ENCODE measurements at regions not wholly inside any gene's neighbourhood (a gene's known extent, or its start where the extent isn't known, plus 50 kb on each side); places are given as distances from the start of the nearest gene placed in this dataset.

DNA sequence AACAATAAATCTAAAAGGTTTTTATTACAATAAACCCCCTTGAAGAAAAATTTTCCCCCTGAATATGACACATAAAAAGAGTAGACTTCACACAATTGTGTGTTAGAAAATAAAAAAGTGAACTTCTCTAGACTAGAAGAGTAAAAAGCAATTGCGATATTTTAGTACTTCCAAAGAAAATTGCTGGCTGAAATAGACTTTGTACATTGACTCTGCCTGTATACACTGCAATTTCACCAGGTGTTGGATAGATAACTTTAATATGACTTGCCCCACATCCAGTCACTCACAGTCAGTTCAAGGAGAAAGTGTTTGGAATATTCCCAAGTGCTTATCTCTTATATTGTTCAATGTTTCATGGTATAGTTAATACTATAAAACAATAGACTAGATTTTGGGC is 1780.1 kb upstream of the PCDH20 start:
- intact Hi-C loops (cut with DNase I): no loop called here
- Histone ChIP-seq H3K9me3 (no peaks in the 10 kb centered on the region), H3K27ac (no peak overlapping the region), H3K4me1 (no peaks in the 10 kb centered on the region), H3K4me3 (no peak overlapping the region), H3K27me3 (no peaks in the 10 kb centered on the region), H3K36me3 (no peaks in the 10 kb centered on the region)
- TF ChIP-seq, protein P1, sequence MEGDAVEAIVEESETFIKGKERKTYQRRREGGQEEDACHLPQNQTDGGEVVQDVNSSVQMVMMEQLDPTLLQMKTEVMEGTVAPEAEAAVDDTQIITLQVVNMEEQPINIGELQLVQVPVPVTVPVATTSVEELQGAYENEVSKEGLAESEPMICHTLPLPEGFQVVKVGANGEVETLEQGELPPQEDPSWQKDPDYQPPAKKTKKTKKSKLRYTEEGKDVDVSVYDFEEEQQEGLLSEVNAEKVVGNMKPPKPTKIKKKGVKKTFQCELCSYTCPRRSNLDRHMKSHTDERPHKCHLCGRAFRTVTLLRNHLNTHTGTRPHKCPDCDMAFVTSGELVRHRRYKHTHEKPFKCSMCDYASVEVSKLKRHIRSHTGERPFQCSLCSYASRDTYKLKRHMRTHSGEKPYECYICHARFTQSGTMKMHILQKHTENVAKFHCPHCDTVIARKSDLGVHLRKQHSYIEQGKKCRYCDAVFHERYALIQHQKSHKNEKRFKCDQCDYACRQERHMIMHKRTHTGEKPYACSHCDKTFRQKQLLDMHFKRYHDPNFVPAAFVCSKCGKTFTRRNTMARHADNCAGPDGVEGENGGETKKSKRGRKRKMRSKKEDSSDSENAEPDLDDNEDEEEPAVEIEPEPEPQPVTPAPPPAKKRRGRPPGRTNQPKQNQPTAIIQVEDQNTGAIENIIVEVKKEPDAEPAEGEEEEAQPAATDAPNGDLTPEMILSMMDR (IDR thresholded peaks at IDR 0.05): no peak
- no peak for TF ChIP-seq POLR2A (IDR thresholded peaks at IDR 0.05)
- DNase-seq: no peak
- WGBS, 2 donors: 80 to 89% methylated on average over 1 of the region's 1 CpG

DNA sequence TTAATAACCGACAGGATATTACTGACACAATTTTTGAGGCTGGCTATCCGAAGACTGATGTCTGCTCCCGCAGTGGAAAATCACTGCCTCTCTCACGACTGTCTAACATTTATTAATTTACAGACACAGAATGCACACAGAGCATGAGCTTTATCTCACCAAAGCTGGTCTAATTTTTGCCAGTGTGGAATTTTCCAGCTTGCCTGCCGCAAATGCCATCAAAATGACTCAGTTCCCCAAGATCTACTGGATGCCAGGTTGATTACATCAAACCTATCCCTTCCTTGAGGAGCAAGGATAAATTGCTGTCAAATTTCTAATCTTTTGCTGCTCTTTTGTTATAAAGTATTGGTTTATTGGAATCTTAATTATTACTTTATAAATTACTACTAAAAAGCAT is 1775.1 kb upstream of the PCDH20 start:
- H3K9me3 ChIP-seq: no peaks in the 10 kb centered on the region
- H3K36me3 ChIP-seq: no peaks in the 10 kb centered on the region
- no peak for TF ChIP-seq POLR2A (IDR thresholded peaks at IDR 0.05)
- TF ChIP-seq, protein P1 (IDR thresholded peaks at IDR 0.05): no peak
- no peaks in the 10 kb centered on the region for H3K4me1 ChIP-seq
- intact Hi-C loops (cut with DNase I): no loop called here
- no peak overlapping the region for H3K4me3 ChIP-seq
- H3K27ac ChIP-seq: no peak overlapping the region
- 73 to 85% methylated on average over 5 of the region's 5 CpGs for WGBS, 2 donors
- H3K27me3 ChIP-seq: no peaks in the 10 kb centered on the region
- DNase-seq: no peak

DNA sequence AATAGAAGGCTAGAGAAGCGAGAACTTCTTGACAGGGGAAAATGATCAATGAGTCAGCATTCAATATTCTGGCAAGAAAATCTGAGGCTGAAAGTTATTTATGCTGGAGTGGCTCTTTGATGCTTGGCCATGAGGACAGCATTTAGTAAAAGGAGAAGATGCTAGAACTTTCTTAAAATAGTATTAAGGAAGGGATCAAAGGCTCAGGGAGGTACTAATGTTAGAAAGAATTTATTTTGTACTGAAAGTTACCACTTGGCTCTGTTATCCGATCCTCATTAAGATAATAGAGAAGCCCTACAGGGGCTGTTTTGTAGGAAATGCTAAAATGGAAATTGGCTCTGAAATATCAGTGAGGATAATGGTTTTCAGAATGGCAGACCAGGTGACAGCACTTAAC is 1774.6 kb upstream of the PCDH20 start:
- WGBS, 2 donors: 73 to 80% methylated on average over 2 of the region's 2 CpGs
- intact Hi-C loops (cut with DNase I): no loop called here
- Histone ChIP-seq H3K9me3 (no peaks in the 10 kb centered on the region), H3K4me3 (no peak overlapping the region), H3K36me3 (no peaks in the 10 kb centered on the region), H3K27ac (no peak overlapping the region), H3K4me1 (no peaks in the 10 kb centered on the region), H3K27me3 (no peaks in the 10 kb centered on the region)
- no peak for DNase-seq
- TF ChIP-seq POLR2A (IDR thresholded peaks at IDR 0.05): no peak
- TF ChIP-seq, protein P1 (IDR thresholded peaks at IDR 0.05): no peak

- intact Hi-C loops (cut with DNase I): no loop called here
- no peak overlapping the region for H3K4me3 ChIP-seq
- no peaks in the 10 kb centered on the region for H3K9me3 ChIP-seq
- WGBS, 2 donors: 76 to 89% methylated on average over 7 to 9 of the region's 9 CpGs
- no peak overlapping the region for H3K27ac ChIP-seq
- DNase-seq: no peak
- no peaks in the 10 kb centered on the region for H3K27me3 ChIP-seq
- no peak for TF ChIP-seq POLR2A (IDR thresholded peaks at IDR 0.05)
- TF ChIP-seq, protein P1 (IDR thresholded peaks at IDR 0.05): no peak
- H3K36me3 ChIP-seq: no peaks in the 10 kb centered on the region
- no peaks in the 10 kb centered on the region for H3K4me1 ChIP-seq
Observed at GRCh38 chr13:63189712-63190111, 1774.1 kb upstream of the PCDH20 start.

GRCh38 chr13:63184693-63185092 is 1769.0 kb upstream of the PCDH20 start:
- Histone ChIP-seq H3K27ac (no peak overlapping the region), H3K27me3 (no peaks in the 10 kb centered on the region), H3K36me3 (no peaks in the 10 kb centered on the region), H3K9me3 (no peaks in the 10 kb centered on the region), H3K4me1 (no peaks in the 10 kb centered on the region), H3K4me3 (no peak overlapping the region)
- intact Hi-C loops (cut with DNase I): no loop called here
- no peak for DNase-seq
- TF ChIP-seq, protein P1 (IDR thresholded peaks at IDR 0.05): no peak
- TF ChIP-seq POLR2A (IDR thresholded peaks at IDR 0.05): no peak
- 66 to 82% methylated on average over 2 of the region's 2 CpGs for WGBS, 2 donors
